ENCODE measurements at regions not wholly inside any gene's neighbourhood (a gene's known extent, or its start where the extent isn't known, plus 50 kb on each side); places are given as distances from the start of the nearest gene placed in this dataset.

GRCh38 chr1:88062650-88063153 is 621.4 kb upstream of the PKN2 start:
- intact Hi-C loops (cut with DNase I) = loop anchor here in 1 of 2 donors (5.0 to 10.0 kb wide), 2 partner anchors 735 to 768 kb away; partner anchors contain the start of gene LMO4
- ATAC-seq (ENCODE audit: low FRiP score) = no peak
- no peak for DNase-seq
- H3K36me3 ChIP-seq (ENCODE audit: control insufficient read depth in 1 of 2, insufficient read depth in 2 of 2, low read length in 1 of 2) = no peaks in the 10 kb centered on the region
- H3K9me3 ChIP-seq (ENCODE audit: control insufficient read depth, low read length) = no peaks in the 10 kb centered on the region
- no peaks in the 10 kb centered on the region for H3K27me3 ChIP-seq (ENCODE audit: control insufficient read depth in 1 of 2, insufficient read depth in 2 of 2, low read length in 1 of 2)
- WGBS, 2 donors = 94 to 95% methylated on average over 3 of the region's 3 CpGs
- no peak overlapping the region for H3K4me3 ChIP-seq (ENCODE audit: low read length in 2 of 2)
- H3K27ac ChIP-seq (ENCODE audit: low read depth in 1 of 2, low read length in 2 of 2) = no peak overlapping the region
- H3K4me1 ChIP-seq (ENCODE audit: control insufficient read depth in 1 of 2, insufficient read depth in 2 of 2, low read length in 2 of 2) = peaks cover 0 to 2% of the 10 kb centered on the region in 2 donors

GRCh38 chr1:88063605-88064004 is 620.5 kb upstream of the PKN2 start:
- ATAC-seq (ENCODE audit: low FRiP score) (no peak), DNase-seq (no peak)
- no peak overlapping the region for H3K4me3 ChIP-seq (ENCODE audit: low read length in 2 of 2)
- H3K27ac ChIP-seq (ENCODE audit: low read depth in 1 of 2, low read length in 2 of 2) = no peak overlapping the region
- intact Hi-C loops (cut with DNase I) = loop anchor here in 1 of 2 donors (5.0 to 10.0 kb wide), 2 partner anchors 736 to 769 kb away; partner anchors contain the start of gene LMO4
- no peaks in the 10 kb centered on the region for H3K36me3 ChIP-seq (ENCODE audit: control insufficient read depth in 1 of 2, insufficient read depth in 2 of 2, low read length in 1 of 2)
- no peaks in the 10 kb centered on the region for H3K27me3 ChIP-seq (ENCODE audit: control insufficient read depth in 1 of 2, insufficient read depth in 2 of 2, low read length in 1 of 2)
- H3K4me1 ChIP-seq (ENCODE audit: control insufficient read depth in 1 of 2, insufficient read depth in 2 of 2, low read length in 2 of 2) = peaks cover 0 to 2% of the 10 kb centered on the region in 2 donors
- no peaks in the 10 kb centered on the region for H3K9me3 ChIP-seq (ENCODE audit: control insufficient read depth, low read length)
- WGBS, 2 donors = 83 to 88% methylated on average over 2 of the region's 2 CpGs

GRCh38 chr1:88068407-88068960 is 615.6 kb upstream of the PKN2 start:
- 77% methylated on average over 5 of the region's 5 CpGs for WGBS, 2 donors
- H3K36me3 ChIP-seq (ENCODE audit: control insufficient read depth in 1 of 2, insufficient read depth in 2 of 2, low read length in 1 of 2) = no peaks in the 10 kb centered on the region
- no peak overlapping the region for H3K4me3 ChIP-seq (ENCODE audit: low read length in 2 of 2)
- H3K27me3 ChIP-seq (ENCODE audit: control insufficient read depth in 1 of 2, insufficient read depth in 2 of 2, low read length in 1 of 2) = no peaks in the 10 kb centered on the region
- peaks cover 0 to 2% of the 10 kb centered on the region in 2 donors for H3K4me1 ChIP-seq (ENCODE audit: control insufficient read depth in 1 of 2, insufficient read depth in 2 of 2, low read length in 2 of 2)
- ATAC-seq (ENCODE audit: low FRiP score) (no peak), DNase-seq (no peak)
- intact Hi-C loops (cut with DNase I) = loop anchor here in 1 of 2 donors (10.0 kb wide), 1 partner anchor 774 kb away; no protein-coding TSS in a partner anchor
- no peak overlapping the region for H3K27ac ChIP-seq (ENCODE audit: low read depth in 1 of 2, low read length in 2 of 2)
- no peaks in the 10 kb centered on the region for H3K9me3 ChIP-seq (ENCODE audit: control insufficient read depth, low read length)

- ATAC-seq (ENCODE audit: low FRiP score) (no peak), DNase-seq (no peak)
- Histone ChIP-seq H3K9me3 (ENCODE audit: control insufficient read depth, low read length) (no peaks in the 10 kb centered on the region), H3K27me3 (ENCODE audit: control insufficient read depth in 1 of 2, insufficient read depth in 2 of 2, low read length in 1 of 2) (no peaks in the 10 kb centered on the region), H3K27ac (ENCODE audit: low read depth in 1 of 2, low read length in 2 of 2) (no peak overlapping the region), H3K4me3 (ENCODE audit: low read length in 2 of 2) (no peak overlapping the region), H3K36me3 (ENCODE audit: control insufficient read depth in 1 of 2, insufficient read depth in 2 of 2, low read length in 1 of 2) (no peaks in the 10 kb centered on the region), H3K4me1 (ENCODE audit: control insufficient read depth in 1 of 2, insufficient read depth in 2 of 2, low read length in 2 of 2) (peaks cover 0 to 2% of the 10 kb centered on the region in 2 donors)
- 85 to 94% methylated on average over 1 of the region's 1 CpG for whole genome bisulfite sequencing, 2 donors
- intact Hi-C loops (cut with DNase I) = no loop called here
These were observed 613.1 kb upstream of the PKN2 start for GRCh38 chr1:88070956-88071355.

GRCh38 chr1:88074661-88075060 is 609.4 kb upstream of the PKN2 start:
- no peaks in the 10 kb centered on the region for H3K9me3 ChIP-seq (ENCODE audit: control insufficient read depth, low read length)
- ATAC-seq (ENCODE audit: low FRiP score) (no peak), DNase-seq (no peak)
- H3K27me3 ChIP-seq (ENCODE audit: control insufficient read depth in 1 of 2, insufficient read depth in 2 of 2, low read length in 1 of 2) = no peaks in the 10 kb centered on the region
- WGBS, 2 donors = 95% methylated on average over 2 of the region's 2 CpGs
- no peaks in the 10 kb centered on the region for H3K4me1 ChIP-seq (ENCODE audit: control insufficient read depth in 1 of 2, insufficient read depth in 2 of 2, low read length in 2 of 2)
- intact Hi-C loops (cut with DNase I) = no loop called here
- H3K27ac ChIP-seq (ENCODE audit: low read depth in 1 of 2, low read length in 2 of 2) = no peak overlapping the region
- no peak overlapping the region for H3K4me3 ChIP-seq (ENCODE audit: low read length in 2 of 2)
- no peaks in the 10 kb centered on the region for H3K36me3 ChIP-seq (ENCODE audit: control insufficient read depth in 1 of 2, insufficient read depth in 2 of 2, low read length in 1 of 2)

- H3K27me3 ChIP-seq (ENCODE audit: control insufficient read depth in 1 of 2, insufficient read depth in 2 of 2, low read length in 1 of 2) = no peaks in the 10 kb centered on the region
- no peak overlapping the region for H3K4me3 ChIP-seq (ENCODE audit: low read length in 2 of 2)
- WGBS, 2 donors = 92 to 100% methylated on average over 1 of the region's 1 CpG
- ATAC-seq (ENCODE audit: low FRiP score) (no peak), DNase-seq (no peak)
- H3K4me1 ChIP-seq (ENCODE audit: control insufficient read depth in 1 of 2, insufficient read depth in 2 of 2, low read length in 2 of 2) = no peaks in the 10 kb centered on the region
- H3K9me3 ChIP-seq (ENCODE audit: control insufficient read depth, low read length) = no peaks in the 10 kb centered on the region
- H3K36me3 ChIP-seq (ENCODE audit: control insufficient read depth in 1 of 2, insufficient read depth in 2 of 2, low read length in 1 of 2) = no peaks in the 10 kb centered on the region
- H3K27ac ChIP-seq (ENCODE audit: low read depth in 1 of 2, low read length in 2 of 2) = no peak overlapping the region
- intact Hi-C loops (cut with DNase I) = no loop called here
These were observed 608.3 kb upstream of the PKN2 start for GRCh38 chr1:88075813-88076212.

GRCh38 chr1:88079036-88079435 is 605.0 kb upstream of the PKN2 start:
- intact Hi-C loops (cut with DNase I) = no loop called here
- Histone ChIP-seq H3K27ac (ENCODE audit: low read depth in 1 of 2, low read length in 2 of 2) (no peak overlapping the region), H3K4me3 (ENCODE audit: low read length in 2 of 2) (no peak overlapping the region), H3K4me1 (ENCODE audit: control insufficient read depth in 1 of 2, insufficient read depth in 2 of 2, low read length in 2 of 2) (no peaks in the 10 kb centered on the region), H3K36me3 (ENCODE audit: control insufficient read depth in 1 of 2, insufficient read depth in 2 of 2, low read length in 1 of 2) (no peaks in the 10 kb centered on the region), H3K9me3 (ENCODE audit: control insufficient read depth, low read length) (no peaks in the 10 kb centered on the region), H3K27me3 (ENCODE audit: control insufficient read depth in 1 of 2, insufficient read depth in 2 of 2, low read length in 1 of 2) (no peaks in the 10 kb centered on the region)
- ATAC-seq (ENCODE audit: low FRiP score) (no peak), DNase-seq (no peak)
- WGBS, 2 donors = 84 to 91% methylated on average over 1 of the region's 1 CpG

- H3K27me3 ChIP-seq (ENCODE audit: control insufficient read depth in 1 of 2, insufficient read depth in 2 of 2, low read length in 1 of 2) = no peaks in the 10 kb centered on the region
- intact Hi-C loops (cut with DNase I) = no loop called here
- DNase-seq = no peak
- no peaks in the 10 kb centered on the region for H3K4me1 ChIP-seq (ENCODE audit: control insufficient read depth in 1 of 2, insufficient read depth in 2 of 2, low read length in 2 of 2)
- no peak overlapping the region for H3K27ac ChIP-seq (ENCODE audit: low read depth in 1 of 2, low read length in 2 of 2)
- H3K36me3 ChIP-seq (ENCODE audit: control insufficient read depth in 1 of 2, insufficient read depth in 2 of 2, low read length in 1 of 2) = no peaks in the 10 kb centered on the region
- no peak for ATAC-seq (ENCODE audit: low FRiP score)
- H3K4me3 ChIP-seq (ENCODE audit: low read length in 2 of 2) = no peak overlapping the region
- no peaks in the 10 kb centered on the region for H3K9me3 ChIP-seq (ENCODE audit: control insufficient read depth, low read length)
These were observed 603.2 kb upstream of the PKN2 start for GRCh38 chr1:88080875-88081274.

- Histone ChIP-seq H3K4me1 (ENCODE audit: control insufficient read depth in 1 of 2, insufficient read depth in 2 of 2, low read length in 2 of 2) (no peaks in the 10 kb centered on the region), H3K27me3 (ENCODE audit: control insufficient read depth in 1 of 2, insufficient read depth in 2 of 2, low read length in 1 of 2) (no peaks in the 10 kb centered on the region), H3K36me3 (ENCODE audit: control insufficient read depth in 1 of 2, insufficient read depth in 2 of 2, low read length in 1 of 2) (no peaks in the 10 kb centered on the region), H3K27ac (ENCODE audit: low read depth in 1 of 2, low read length in 2 of 2) (no peak overlapping the region), H3K9me3 (ENCODE audit: control insufficient read depth, low read length) (no peaks in the 10 kb centered on the region), H3K4me3 (ENCODE audit: low read length in 2 of 2) (no peak overlapping the region)
- intact Hi-C loops (cut with DNase I) = no loop called here
- ATAC-seq (ENCODE audit: low FRiP score) = no peak
- 88 to 89% methylated on average over 8 of the region's 8 CpGs for WGBS, 2 donors
- no peak for DNase-seq
These were observed 595.6 kb upstream of the PKN2 start for GRCh38 chr1:88088481-88088880.

Data from aorta (tissue), 5 donors.